GM18870 (cell line): ENCODE measurements at regions not wholly inside any gene's neighbourhood (a gene's known extent, or its start where the extent isn't known, plus 50 kb on each side); places are given as distances from the start of the nearest gene placed in this dataset.
A peak's percentile ranks its signal among the peaks of the same experiment; 100 is the strongest.

Experiments
- ATAC-seq: cut with Tn5 transposase; IDR thresholded peaks from one replicate; pipeline ENCODE4 v1.9.1; 2021; ENCODE audit warnings: moderate library complexity; ENCODE audit not compliant: unreplicated experiment

DNA sequence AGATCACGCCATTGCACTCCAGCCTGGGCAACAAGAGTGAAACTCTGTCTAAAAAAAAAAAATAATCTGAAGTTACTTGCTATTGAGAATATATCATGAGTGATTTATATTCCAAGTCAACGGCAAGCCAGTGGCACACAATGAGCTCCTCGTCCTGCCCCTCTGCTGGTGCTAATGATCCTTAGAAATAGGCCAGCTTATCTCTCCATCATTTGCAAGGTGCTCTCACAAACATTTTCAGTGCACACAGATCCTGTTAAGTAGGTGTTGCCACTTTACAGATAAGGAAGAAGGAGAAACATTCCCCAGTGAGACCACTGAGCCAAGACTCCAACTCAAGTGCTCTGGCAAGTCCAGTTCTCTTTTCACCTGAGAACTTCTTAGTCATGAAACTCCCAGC is 91.3 kb upstream of the GPR45 start:
- ATAC-seq, result no peak

DNA sequence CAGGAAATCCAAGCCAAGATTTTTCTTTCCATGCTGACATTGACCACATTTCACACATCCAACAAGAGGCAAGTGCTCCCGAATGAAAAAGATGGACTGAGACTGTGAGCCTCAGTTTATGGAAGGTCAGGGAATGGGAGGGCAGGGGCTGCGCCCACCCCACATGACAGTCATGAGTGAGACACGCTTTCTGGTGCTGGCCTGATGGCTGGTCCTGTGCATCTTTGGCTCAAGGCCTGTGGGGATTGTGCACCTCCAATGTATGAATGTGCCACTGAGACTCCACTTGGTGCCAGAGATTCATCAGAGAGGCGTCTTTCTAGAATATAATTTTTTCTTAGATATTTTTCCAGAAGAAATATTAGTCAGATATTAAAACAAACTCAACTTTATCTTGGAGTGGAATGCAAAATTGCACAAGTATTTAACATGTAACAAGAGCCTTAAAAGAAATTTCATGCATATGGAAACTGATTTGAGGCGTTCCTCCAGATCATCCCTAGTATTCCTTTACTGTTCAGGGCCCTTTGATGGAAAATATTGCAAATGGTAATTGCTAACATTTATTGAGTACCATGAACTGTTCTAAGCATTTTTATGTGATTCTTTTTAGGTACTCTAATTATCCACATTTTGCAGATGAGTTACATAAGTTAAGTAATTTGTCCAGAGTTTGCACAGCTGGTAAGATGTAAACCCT is 87.3 kb upstream of the GPR45 start:
- ATAC-seq, result no peak

DNA sequence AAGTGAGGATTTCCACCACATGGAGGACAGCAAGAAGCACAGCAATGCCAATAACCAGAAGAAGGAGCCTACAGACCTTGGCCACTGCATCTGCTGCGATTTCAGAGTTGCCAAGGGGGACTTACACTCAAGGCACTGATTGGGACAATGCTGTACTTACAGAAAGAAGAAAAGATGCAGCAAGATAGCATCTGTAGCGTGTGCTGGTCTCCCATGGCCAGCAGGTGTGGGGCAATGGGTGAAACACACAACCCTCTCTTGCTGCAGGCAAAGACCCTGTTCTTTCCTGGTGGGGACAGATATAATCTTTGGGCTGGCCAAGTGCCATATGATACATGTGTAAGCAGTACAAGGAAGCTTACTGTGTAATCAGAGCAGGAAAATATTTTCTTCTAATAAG is 85.4 kb upstream of the GPR45 start:
- no peak for ATAC-seq

DNA sequence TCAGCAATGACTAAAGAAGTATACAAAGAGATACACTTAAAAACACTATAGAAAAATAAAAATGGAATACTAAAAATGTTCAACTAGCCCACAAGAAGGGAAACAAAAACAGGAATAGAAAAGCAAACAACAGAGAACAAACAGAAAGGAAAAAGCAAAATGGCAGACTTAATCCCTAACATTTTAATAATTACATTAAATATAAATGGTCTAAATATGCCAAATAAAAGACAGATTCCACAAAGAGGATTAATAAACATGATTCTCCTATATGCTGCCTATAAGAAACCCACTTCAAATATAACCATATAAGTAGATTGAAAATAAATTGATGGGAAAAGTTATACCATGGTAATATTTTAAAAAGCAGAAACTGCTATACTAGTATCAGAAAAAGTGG is 83.5 kb upstream of the GPR45 start:
- ATAC-seq, result no peak

DNA sequence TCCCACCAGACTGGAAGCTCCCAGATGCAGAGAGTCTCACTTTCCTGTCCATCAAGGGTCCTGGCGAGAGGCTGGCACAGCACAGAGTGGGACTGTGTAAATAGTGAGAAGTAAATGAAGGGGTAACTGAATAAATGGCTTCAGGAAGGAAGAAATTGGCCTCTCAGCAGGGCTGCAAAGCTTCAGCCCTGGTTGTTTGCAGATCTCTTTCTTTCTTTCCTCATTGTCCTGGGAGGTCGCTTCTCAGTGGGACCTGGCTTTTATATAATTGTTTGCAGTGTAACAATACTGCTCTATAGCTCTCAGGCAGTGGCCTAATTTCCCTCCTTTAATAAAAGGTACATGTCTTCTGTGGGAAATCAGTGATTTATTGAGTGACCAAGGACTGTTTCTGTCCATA is 74.9 kb upstream of the GPR45 start:
- ATAC-seq, result no peak

DNA sequence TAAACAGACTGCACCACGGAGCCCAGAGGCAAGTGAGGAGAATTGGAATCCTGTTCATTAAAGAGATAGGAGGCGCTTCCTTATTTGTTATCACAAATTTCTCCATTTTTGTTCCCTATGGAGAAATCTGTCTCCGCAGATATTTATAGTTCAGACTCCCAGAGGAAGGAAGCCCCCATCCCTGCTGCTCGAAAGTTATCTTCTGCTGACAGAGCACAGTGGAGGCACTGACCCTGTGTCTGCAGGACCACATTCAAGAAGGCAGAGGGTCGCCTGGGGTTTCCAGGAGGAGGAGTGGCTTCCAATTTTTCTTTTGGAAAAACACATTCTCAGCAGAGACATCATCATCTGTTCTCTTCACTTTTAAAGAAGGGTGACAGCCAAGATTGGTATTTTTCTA is 73.0 kb upstream of the GPR45 start:
- no peak for ATAC-seq

DNA sequence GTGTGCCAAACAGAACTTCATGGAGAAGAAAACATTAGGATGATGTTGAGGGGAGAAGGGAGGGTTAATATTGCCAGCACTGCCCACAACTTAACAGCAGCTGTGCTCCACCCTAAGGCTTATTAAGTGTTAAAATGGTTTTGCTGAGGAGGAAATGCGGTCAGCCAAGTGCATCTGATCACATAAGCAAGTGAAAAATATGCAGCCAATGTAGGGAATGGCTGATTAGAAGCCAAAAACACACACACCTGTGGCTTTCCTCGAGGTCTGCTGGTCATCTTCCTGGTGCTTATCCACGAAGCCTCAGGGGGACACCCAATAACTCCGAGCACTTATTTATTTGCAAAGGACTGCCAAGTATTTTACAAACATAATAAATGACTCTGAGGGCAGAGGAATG is 66.3 kb upstream of the GPR45 start:
- no peak for ATAC-seq

DNA sequence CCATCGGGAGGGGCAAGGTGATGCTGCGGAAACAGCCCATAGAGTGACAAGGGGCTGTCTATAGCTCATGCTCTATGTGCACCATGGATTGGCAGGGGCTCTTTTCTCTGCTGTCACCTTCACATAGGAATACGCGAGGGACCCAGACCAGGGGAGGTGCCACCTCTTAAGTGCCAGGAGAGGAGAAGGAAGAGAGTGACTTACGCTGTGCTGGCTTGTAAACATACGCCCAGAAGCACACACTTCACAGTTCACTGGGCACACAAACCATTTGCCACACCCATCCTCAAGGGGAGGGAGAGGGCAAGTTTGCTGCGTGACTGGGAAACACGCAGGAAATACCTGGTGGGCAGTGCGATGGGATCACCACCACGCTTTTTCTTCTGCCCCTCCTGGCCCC is 65.1 kb upstream of the GPR45 start:
- no peak for ATAC-seq

DNA sequence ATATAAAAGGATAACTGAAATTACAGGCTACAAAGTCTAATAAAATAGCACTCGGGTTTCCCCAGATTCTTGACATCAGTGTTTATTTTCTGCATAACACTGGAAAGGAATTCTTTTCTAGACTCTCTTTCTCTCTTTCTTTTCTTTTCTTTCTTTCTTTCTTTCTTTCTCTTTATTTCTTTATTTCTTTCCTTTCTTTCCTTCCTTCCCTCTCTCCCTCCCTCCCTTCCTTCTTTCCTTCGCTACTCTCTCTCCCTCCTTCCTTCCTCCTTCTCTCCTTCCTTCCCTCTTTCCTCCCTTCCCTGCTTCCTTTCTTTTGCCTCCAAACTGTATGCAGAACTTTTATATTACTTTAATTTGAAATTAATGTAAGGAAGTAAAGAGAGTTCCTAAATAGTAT is 64.5 kb upstream of the GPR45 start:
- no peak for ATAC-seq

DNA sequence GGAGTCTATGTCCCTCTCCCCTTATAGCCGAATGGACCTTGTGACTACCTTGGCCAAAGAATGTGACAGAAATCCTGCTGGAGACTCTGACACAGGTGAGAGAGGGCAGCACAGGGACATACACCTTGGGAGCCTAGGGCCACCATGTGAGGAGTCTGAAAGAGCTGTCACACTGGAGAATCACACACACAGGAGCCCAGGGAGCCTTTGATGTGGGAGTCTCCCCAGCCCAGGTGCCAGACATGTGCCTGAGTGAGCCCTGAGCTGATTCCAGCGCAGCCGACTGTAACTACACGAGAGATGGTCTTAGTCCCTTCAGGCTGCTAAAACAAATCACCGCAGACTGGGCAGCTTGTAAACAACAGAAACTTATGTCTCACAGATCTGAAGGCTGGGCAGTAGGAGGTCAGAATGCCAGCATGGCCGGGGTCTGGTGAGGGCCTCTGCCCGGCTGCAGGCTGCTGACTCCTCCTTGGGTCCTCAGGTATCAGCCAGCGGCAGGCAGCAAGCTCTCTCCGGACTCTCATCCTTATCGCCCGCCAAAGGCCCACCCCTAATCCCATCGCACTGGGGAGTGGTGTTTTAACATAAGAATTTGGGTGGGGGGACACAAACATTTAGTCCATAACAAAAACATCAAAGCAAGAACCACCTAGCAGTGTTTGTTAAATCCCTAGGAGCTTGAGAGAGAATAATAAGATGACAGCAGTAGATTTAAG is 63.8 kb upstream of the GPR45 start:
- ATAC-seq, result no peak

DNA sequence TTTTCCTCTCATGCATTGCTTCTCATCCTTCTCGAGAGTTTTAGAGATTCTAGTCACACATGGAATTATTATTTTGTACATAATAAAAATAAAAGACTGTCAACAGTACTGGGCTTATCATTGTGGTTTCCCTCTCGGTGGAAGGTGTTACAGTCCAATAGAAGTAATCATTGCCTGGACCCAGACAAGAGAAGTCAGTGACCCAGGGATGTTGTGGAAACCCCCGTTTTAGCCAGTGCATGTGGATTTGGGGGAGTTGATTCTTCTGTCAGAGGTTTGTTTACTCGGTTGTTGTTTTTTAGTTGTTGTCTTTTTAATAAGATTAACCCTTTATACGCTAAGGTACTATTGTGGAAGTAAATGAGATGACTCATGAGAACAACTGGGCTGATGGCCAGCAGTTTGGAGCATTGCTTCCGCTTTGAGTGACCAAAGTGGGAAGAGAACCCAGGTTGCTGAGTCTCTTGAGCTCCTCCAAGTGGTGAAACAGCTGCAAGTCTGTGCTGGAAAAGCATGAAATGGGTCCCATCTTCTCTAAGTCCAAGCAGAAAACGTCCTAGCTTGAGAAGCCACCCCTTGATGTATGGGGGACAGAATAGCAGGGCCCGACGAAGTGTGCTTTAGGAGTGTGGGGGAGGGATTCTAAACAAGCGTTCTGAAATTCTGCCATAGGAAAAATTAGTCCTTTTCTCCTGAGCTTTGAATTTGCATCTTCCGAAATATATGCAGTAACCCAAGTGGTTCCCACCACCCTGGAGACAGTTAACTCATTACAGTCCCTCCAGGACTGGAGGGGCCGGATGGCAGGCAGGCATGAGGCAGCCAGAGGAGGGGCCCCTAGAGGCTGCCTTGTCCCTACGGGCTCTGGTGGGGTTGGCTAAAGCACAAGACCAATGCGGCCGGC is 61.8 kb upstream of the GPR45 start:
- ATAC-seq, result no peak

DNA sequence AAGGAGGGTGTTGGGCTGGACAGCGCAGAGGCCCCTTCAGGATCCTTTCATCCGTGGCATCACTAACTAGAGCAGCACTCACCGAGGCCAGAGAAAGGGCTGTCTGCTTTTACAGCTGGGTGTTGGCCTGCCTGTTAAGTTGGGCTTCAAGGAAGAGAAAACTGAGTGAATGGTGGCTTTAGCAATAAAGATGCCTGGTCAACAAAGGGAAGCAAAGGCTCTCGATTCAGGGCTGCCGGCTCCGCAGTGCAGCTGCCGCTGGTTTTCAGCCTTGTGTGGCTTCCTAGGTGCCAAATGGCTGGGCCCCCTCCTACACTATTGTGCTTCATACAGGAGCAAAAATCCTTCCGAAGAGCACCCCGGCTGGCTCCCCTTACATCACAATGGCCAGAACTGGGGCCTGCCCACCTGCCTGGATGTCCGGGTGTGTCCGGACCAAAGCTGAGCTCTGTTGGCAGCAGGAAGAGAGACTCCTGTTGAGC is 61.0 kb upstream of the GPR45 start:
- no peak for ATAC-seq

DNA sequence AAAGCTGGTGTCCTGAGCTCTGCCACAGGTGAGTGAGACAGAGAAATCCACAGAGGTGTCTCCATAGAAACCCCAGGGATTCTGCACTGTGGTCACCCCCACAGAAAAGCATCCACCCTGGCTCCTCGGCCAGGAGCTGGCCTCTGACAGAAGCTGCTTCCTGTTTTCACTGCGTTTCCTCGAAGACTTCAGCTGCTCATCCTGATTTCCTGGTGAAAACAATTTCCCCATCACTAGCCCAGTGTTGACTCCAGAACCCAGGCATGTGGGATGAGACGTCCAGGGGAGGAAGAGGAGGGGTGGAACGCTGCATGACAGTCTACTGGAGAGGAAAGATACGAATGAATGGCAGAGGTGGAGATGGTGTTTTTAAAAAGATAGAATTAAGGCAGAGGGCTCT is 60.3 kb upstream of the GPR45 start:
- no peak for ATAC-seq

DNA sequence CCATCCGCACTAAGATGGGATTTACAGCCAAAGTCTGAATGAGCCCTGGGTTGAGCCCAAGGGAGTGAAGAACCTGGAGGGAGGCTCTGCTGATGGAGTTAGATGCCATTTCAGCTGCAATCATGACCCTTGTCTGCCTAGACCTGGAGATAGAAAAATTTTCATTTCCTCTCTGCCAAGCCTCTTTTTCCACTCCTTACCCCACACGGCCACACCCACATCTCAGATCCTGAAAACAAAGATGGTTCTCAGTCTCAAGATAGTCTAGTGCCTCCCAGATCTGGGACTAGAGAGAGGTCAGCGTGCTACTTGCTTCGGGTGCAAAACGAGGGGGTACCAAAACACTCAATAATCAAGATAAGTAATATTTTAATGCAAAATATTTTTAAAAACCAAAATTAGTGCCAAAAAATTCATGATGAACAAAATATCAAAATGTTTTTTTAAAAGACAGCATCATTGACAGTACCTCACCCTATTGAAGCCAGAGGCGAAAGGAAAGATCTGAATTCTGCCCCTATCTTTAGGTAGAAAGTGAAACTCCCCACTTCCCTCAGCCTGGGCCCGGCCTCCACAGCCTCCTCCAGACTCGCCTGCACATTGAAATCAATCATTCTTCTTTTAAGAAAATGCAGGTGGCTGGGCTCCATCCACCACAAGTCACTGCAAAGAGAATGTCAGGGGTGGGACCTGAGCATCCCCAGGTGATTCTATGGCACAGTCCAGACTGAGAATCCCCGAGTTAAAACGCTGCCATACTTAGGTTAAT is 57.8 kb upstream of the GPR45 start:
- peak; percentile 66 for ATAC-seq

DNA sequence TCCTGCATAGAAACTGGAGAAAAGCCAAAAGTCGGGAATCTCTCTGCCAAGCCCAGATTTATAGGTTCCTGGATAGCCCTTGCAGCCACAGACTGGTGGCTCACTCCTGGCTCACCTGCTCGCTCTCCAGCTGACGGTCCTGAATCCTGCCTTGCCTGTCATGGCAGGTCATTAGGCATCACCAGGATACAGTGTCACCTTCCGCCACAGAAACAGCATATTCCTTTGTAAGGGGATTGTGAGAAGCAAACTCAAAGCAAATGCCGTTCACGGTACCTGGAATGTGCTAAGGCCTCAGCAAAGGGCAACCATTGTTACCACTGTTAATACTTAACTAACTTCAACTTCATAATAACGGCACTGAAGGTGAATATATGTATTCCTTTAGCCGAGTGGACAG is 57.1 kb upstream of the GPR45 start:
- ATAC-seq, result no peak

DNA sequence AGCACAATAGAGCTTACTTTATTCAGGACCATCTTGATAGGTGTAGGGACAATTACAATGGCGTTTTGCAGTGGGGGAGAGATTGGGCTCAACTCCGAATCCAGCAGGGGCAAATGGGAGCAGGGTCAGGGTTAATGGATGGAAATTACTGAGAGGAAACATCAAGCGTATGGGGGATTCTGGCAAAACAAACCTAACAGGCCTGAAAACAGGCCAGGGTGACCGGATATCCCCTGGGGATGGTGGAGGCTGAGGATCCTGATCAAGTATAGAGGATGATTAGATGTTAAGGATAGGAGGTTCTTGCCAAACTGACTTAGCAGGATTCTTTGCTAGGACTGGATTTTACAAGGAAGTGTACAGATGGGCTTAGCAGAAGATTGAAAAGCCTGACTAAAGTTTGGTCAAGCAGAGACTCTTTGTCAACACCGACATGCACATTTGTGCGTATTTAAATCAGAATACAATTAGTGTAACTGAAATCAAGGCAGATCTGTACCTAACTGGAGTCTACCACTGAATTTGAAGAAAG is 54.5 kb upstream of the GPR45 start:
- no peak for ATAC-seq

DNA sequence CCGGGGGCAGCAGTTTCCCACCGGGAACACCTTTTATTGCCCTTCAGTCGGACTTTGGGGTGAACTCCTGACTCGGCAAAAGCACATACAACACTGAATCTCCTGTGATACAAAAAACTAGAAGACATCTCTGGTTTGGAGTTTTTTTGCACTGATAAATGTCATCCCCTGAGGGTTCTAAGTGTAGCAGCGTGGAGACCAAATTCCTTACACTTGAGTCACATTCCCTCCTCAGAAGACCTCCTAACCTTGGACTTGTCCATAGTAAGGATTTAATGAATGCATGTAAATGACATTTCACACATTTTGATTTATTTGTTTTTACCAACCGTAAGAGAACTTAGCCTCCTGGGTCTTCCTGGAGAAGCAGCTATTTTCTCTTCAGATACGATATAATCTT is 54.0 kb upstream of the GPR45 start:
- ATAC-seq, result no peak

DNA sequence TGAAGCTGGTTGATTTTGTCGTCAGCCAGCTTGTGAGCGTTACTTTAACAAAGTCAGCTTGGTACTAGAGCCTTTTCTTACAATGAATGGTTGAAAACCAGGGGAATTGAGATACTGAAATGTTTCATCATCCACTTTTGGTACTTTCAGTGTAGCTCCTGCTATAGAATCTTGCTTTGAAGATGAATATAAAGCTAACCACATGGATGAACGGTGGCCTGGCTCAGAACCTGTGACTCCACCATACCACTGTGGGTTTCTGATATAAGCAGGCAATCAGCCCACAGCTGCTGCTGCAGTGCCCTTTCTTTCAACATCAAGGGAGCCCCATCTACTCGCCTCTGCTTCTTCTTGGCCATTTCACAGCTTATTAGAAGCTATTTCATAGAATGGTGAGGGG is 53.2 kb upstream of the GPR45 start:
- no peak for ATAC-seq
